ENCODE measurements at regions not wholly inside any gene's neighbourhood (a gene's known extent, or its start where the extent isn't known, plus 50 kb on each side); places are given as distances from the start of the nearest gene placed in this dataset.
A peak's percentile ranks its signal among the peaks of the same experiment; 100 is the strongest.

DNA sequence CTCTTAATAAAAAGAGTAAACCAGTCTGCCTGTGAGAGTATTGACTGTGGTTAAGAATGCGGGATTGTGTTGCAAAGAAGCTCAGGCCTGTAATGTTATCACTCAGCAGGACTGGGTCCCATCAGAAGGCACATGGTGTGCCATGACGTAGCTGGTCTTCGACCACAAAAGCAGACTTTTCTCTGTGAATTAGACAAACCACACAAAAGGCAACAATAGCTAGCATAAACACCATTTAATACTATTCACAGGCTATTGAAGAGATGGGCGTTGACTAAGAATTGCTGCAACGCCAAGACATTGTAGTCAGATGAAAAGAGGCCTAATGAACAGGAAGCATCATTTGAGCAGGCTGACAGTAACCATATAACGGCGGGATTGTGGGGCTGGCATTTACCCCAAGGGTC, 235.6 kb upstream of the SOX21 start:
- no peak overlapping the region for H3K56ac ChIP-seq (ENCODE audit: insufficient read length, low read depth, low read length)
- no peak overlapping the region for H3K9ac ChIP-seq (ENCODE audit: extremely low read depth, insufficient read length, low read length)
- H4K20me1 ChIP-seq (ENCODE audit: control insufficient read depth, insufficient read depth, insufficient read length): no peaks in the 10 kb centered on the region
- no peak overlapping the region for H2BK120ac ChIP-seq (ENCODE audit: low read depth, low read length, poor library complexity, severe bottlenecking)
- Mint-ChIP-seq H3K27me3 (ENCODE audit: low read depth) (no peaks in the 10 kb centered on the region), H3K4me3 (no peak overlapping the region), H3K36me3 (ENCODE audit: insufficient read depth in 1 of 3, low read depth in 3 of 3) (peaks cover 0 to 4% (median 0%) of the 10 kb centered on the region in 3 experiments; a peak in 1 of 7 replicates), H3K27ac (peak overlapping the region in 2 of 3 experiments; percentile 93 to 98; a peak in 4 of 7 replicates), H3K4me1 (peaks cover 54 to 57% of the 10 kb centered on the region in 2 experiments), H3K9me3 (peaks cover 0 to under 1% of the 10 kb centered on the region in 2 experiments; a peak in 1 of 5 replicates)
- no peak overlapping the region for H3K18ac ChIP-seq (ENCODE audit: insufficient read length, low read depth, low read length)
- H3K9me3 ChIP-seq (ENCODE audit: control insufficient read depth, low read depth, low read length): no peaks in the 10 kb centered on the region
- H3K23me2 ChIP-seq (ENCODE audit: insufficient read length, low read depth, low read length, poor library complexity, severe bottlenecking): no peaks in the 10 kb centered on the region
- no peak overlapping the region for H3K4ac ChIP-seq (ENCODE audit: low read depth, low read length)
- H3T11ph ChIP-seq (ENCODE audit: low read length): no peak overlapping the region
- no peak for DNase-seq
- peak overlapping the region; percentile 22 for H3K27ac ChIP-seq (ENCODE audit: insufficient read length, low read depth, low read length)
- H2BK15ac ChIP-seq (ENCODE audit: low read depth, low read length): no peak overlapping the region
- H3K14ac ChIP-seq (ENCODE audit: insufficient read depth, low read length): no peak overlapping the region
- no peaks in the 10 kb centered on the region for H3K79me1 ChIP-seq (ENCODE audit: insufficient read depth, low read depth, low read length, poor library complexity, severe bottlenecking)
- H3K4me1 ChIP-seq (ENCODE audit: insufficient read depth, low read length): peaks cover 5% of the 10 kb centered on the region; the same call in 1 of the 2 replicates
- no peak overlapping the region for H3K4me2 ChIP-seq (ENCODE audit: insufficient read depth, insufficient read length, low read length)
- H4K8ac ChIP-seq (replicated peaks; ENCODE audit: insufficient read length, low read depth, low read length): no peak overlapping the region
- whole genome bisulfite sequencing (ENCODE audit: extremely low coverage, insufficient read length, low lambda C conversion rate): no CpG with 5 or more reads among the region's 7 CpGs
- TF ChIP-seq, protein P1, sequence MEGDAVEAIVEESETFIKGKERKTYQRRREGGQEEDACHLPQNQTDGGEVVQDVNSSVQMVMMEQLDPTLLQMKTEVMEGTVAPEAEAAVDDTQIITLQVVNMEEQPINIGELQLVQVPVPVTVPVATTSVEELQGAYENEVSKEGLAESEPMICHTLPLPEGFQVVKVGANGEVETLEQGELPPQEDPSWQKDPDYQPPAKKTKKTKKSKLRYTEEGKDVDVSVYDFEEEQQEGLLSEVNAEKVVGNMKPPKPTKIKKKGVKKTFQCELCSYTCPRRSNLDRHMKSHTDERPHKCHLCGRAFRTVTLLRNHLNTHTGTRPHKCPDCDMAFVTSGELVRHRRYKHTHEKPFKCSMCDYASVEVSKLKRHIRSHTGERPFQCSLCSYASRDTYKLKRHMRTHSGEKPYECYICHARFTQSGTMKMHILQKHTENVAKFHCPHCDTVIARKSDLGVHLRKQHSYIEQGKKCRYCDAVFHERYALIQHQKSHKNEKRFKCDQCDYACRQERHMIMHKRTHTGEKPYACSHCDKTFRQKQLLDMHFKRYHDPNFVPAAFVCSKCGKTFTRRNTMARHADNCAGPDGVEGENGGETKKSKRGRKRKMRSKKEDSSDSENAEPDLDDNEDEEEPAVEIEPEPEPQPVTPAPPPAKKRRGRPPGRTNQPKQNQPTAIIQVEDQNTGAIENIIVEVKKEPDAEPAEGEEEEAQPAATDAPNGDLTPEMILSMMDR (conservative IDR thresholded peaks at IDR 0.05): no peak
- H3K79me2 ChIP-seq (ENCODE audit: insufficient read depth, low read length): no peaks in the 10 kb centered on the region
- no peak overlapping the region for H2BK12ac ChIP-seq (ENCODE audit: insufficient read length, low read depth, low read length)
- no peak overlapping the region for H2AFZ ChIP-seq (ENCODE audit: low read length)
- H3K23ac ChIP-seq (ENCODE audit: insufficient read length, low read depth, low read length): no peak overlapping the region
- no peak overlapping the region for H2BK5ac ChIP-seq (ENCODE audit: insufficient read length, low read length)
- H2BK20ac ChIP-seq (ENCODE audit: low read depth, low read length, poor library complexity, severe bottlenecking): no peak overlapping the region
- H4K5ac ChIP-seq (ENCODE audit: insufficient read length, low read depth, low read length): no peak overlapping the region
- H2AK5ac ChIP-seq (ENCODE audit: insufficient read length, low read length): no peak overlapping the region
- H4K91ac ChIP-seq (ENCODE audit: insufficient read length, low read depth, low read length): no peak overlapping the region
- H3K27me3 ChIP-seq (ENCODE audit: insufficient read depth, low read length): no peaks in the 10 kb centered on the region

All from H9 (cell line).